T47D (cell line): ENCODE measurements at regions not wholly inside any gene's neighbourhood (a gene's known extent, or its start where the extent isn't known, plus 50 kb on each side); places are given as distances from the start of the nearest gene placed in this dataset.
"Not testable (repeated sequence)": the region's sequence is repeated elsewhere in the genome, so short reads cannot be mapped to it uniquely, and the experiment has no call there.

ENCODE experiments used
- DNase-seq, 2 experiments: peaks; one replicate each; pipeline versions ENCODE4 v3.0.0 to v3.0.0-alpha.2; 2011 to 2012; ENCODE audit warnings: low read depth in 1 of 2, low spot score in 1 of 2
- JUND ChIP-seq: IDR thresholded peaks from 2 replicates; pipeline ENCODE4 v1.6.1; 2012; ENCODE audit warnings: low read depth
- in situ Hi-C: cut with HindIII; loops from 2 replicates; pipeline ENCODE4 v1.10.0; 2016; ENCODE audit warnings: low sequenced_read_pairs, low pct_unique_long_range_greater_than_20kb

- TF ChIP-seq JUND: no peak
- no peak for DNase-seq
- in situ Hi-C loops: no loop called here
Observed at GRCh38 chr16:51522902-51523301, 371.8 kb upstream of the SALL1 start.

- in situ Hi-C loops, DNase-seq: not testable (repeated sequence)
Observed at GRCh38 chr16:51516960-51517359, 365.9 kb upstream of the SALL1 start.

- DNase-seq: no peak
- in situ Hi-C loops: no loop called here
Observed at GRCh38 chr16:51510416-51510815, 359.3 kb upstream of the SALL1 start.

GRCh38 chr16:51509336-51509735 is 358.3 kb upstream of the SALL1 start:
- TF ChIP-seq JUND: no peak
- in situ Hi-C loops: no loop called here
- DNase-seq: no peak

More at GRCh38 chr16:51510416-51510815, 359.3 kb upstream of the SALL1 start:
- TF ChIP-seq JUND: no peak

GRCh38 chr16:51508490-51509212 is 357.6 kb upstream of the SALL1 start:
- no peak for TF ChIP-seq JUND
- no peak for DNase-seq
- in situ Hi-C loops: no loop called here

- DNase-seq: no peak
- in situ Hi-C loops: no loop called here
- TF ChIP-seq JUND: no peak
Observed at GRCh38 chr16:51507286-51507685, 356.2 kb upstream of the SALL1 start.

- no peak for TF ChIP-seq JUND
- in situ Hi-C loops: no loop called here
- DNase-seq: no peak
Observed at GRCh38 chr16:51500306-51500705, 349.2 kb upstream of the SALL1 start.

- DNase-seq: no peak
- no peak for TF ChIP-seq JUND
- in situ Hi-C loops: no loop called here
Observed at GRCh38 chr16:51497541-51498211, 346.6 kb upstream of the SALL1 start.

- DNase-seq: no peak
- no peak for TF ChIP-seq JUND
- in situ Hi-C loops: no loop called here
Observed at GRCh38 chr16:51490866-51491265, 339.8 kb upstream of the SALL1 start.

- no peak for TF ChIP-seq JUND
- in situ Hi-C loops: no loop called here
- DNase-seq: no peak
Observed at GRCh38 chr16:51487880-51488279, 336.8 kb upstream of the SALL1 start.

- in situ Hi-C loops: no loop called here
- no peak for TF ChIP-seq JUND
- DNase-seq: no peak
Observed at GRCh38 chr16:51474414-51475091, 323.5 kb upstream of the SALL1 start.

- no peak for TF ChIP-seq JUND
- no peak for DNase-seq
- in situ Hi-C loops: no loop called here
Observed at GRCh38 chr16:51473091-51473490, 322.0 kb upstream of the SALL1 start.

GRCh38 chr16:51470492-51470891 is 319.4 kb upstream of the SALL1 start:
- DNase-seq: no peak
- in situ Hi-C loops: no loop called here
- TF ChIP-seq JUND: no peak
